ENCODE measurements at regions not wholly inside any gene's neighbourhood (a gene's known extent, or its start where the extent isn't known, plus 50 kb on each side); places are given as distances from the start of the nearest gene placed in this dataset.

DNA sequence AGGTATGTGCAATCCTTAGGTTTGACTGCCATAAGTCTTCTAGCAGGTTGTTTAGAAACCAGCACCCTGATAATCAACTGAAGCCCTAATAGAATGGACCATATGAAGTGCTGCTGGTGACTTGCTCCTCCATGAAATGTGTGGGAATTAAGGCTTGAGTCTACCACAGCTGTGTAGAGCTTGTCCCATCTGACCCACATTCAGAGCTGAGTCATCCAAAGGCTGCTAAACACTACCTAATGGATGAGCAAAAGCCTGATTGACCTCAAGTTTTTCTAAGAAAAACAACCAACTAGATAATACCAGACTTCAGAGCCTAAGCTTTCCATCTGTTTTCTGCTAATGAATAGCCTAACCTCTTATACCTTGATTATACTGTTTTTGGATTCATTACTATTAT lies 120.3 kb upstream of the MOCS1 start:
- TF ChIP-seq, protein P1, sequence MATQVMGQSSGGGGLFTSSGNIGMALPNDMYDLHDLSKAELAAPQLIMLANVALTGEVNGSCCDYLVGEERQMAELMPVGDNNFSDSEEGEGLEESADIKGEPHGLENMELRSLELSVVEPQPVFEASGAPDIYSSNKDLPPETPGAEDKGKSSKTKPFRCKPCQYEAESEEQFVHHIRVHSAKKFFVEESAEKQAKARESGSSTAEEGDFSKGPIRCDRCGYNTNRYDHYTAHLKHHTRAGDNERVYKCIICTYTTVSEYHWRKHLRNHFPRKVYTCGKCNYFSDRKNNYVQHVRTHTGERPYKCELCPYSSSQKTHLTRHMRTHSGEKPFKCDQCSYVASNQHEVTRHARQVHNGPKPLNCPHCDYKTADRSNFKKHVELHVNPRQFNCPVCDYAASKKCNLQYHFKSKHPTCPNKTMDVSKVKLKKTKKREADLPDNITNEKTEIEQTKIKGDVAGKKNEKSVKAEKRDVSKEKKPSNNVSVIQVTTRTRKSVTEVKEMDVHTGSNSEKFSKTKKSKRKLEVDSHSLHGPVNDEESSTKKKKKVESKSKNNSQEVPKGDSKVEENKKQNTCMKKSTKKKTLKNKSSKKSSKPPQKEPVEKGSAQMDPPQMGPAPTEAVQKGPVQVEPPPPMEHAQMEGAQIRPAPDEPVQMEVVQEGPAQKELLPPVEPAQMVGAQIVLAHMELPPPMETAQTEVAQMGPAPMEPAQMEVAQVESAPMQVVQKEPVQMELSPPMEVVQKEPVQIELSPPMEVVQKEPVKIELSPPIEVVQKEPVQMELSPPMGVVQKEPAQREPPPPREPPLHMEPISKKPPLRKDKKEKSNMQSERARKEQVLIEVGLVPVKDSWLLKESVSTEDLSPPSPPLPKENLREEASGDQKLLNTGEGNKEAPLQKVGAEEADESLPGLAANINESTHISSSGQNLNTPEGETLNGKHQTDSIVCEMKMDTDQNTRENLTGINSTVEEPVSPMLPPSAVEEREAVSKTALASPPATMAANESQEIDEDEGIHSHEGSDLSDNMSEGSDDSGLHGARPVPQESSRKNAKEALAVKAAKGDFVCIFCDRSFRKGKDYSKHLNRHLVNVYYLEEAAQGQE (IDR thresholded peaks at IDR 0.05; ENCODE audit: insufficient replicate concordance, low read depth): no peak
- TF ChIP-seq POLR2AphosphoS5 (IDR thresholded peaks at IDR 0.05; ENCODE audit: low read depth) (no peak), GABPA (IDR thresholded peaks at IDR 0.05; ENCODE audit: low read depth) (no peak), SPI1 (IDR thresholded peaks at IDR 0.05; ENCODE audit: borderline replicate concordance, low read depth) (no peak)
- TF ChIP-seq, protein P2, sequence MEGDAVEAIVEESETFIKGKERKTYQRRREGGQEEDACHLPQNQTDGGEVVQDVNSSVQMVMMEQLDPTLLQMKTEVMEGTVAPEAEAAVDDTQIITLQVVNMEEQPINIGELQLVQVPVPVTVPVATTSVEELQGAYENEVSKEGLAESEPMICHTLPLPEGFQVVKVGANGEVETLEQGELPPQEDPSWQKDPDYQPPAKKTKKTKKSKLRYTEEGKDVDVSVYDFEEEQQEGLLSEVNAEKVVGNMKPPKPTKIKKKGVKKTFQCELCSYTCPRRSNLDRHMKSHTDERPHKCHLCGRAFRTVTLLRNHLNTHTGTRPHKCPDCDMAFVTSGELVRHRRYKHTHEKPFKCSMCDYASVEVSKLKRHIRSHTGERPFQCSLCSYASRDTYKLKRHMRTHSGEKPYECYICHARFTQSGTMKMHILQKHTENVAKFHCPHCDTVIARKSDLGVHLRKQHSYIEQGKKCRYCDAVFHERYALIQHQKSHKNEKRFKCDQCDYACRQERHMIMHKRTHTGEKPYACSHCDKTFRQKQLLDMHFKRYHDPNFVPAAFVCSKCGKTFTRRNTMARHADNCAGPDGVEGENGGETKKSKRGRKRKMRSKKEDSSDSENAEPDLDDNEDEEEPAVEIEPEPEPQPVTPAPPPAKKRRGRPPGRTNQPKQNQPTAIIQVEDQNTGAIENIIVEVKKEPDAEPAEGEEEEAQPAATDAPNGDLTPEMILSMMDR (IDR thresholded peaks at IDR 0.05; ENCODE audit: insufficient read depth, low read length): no peak
- no peak overlapping the region for H3K4me3 ChIP-seq (replicated peaks; ENCODE audit: insufficient read depth, low read length)
- no peak overlapping the region for H3K27ac ChIP-seq (replicated peaks)
- no peaks in the 10 kb centered on the region for H3K27me3 ChIP-seq (ENCODE audit: insufficient read depth, poor library complexity, severe bottlenecking)
- DNase-seq (ENCODE audit: low read depth in 1 of 2, low spot score in 1 of 2): no peak

DNA sequence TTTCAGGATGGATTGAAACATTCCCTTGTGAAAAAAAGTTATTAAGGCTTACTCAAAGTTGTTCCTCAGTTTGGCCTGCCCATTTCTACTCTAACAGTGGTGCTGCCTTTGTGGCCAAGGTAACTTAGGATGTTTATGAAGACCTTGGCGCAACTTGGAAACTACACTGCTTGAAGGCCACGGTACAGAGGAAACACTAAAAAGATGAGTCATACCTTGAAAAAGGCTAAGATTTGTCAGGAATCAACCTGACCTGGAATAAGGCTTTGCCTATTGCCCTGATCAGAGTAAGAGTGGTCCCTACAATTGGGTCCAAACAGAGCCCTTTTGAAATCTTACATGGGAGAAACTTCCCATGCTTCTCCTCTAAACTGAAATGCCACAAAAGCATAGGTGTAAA lies 119.9 kb upstream of the MOCS1 start:
- TF ChIP-seq GABPA (IDR thresholded peaks at IDR 0.05; ENCODE audit: low read depth): no peak
- no peak for TF ChIP-seq SPI1 (IDR thresholded peaks at IDR 0.05; ENCODE audit: borderline replicate concordance, low read depth)
- TF ChIP-seq, protein P1 (IDR thresholded peaks at IDR 0.05; ENCODE audit: insufficient replicate concordance, low read depth): no peak
- TF ChIP-seq, protein P2 (IDR thresholded peaks at IDR 0.05; ENCODE audit: insufficient read depth, low read length): no peak
- TF ChIP-seq POLR2AphosphoS5 (IDR thresholded peaks at IDR 0.05; ENCODE audit: low read depth): no peak
- Histone ChIP-seq H3K27ac (replicated peaks) (no peak overlapping the region), H3K4me3 (replicated peaks; ENCODE audit: insufficient read depth, low read length) (no peak overlapping the region), H3K27me3 (ENCODE audit: insufficient read depth, poor library complexity, severe bottlenecking) (no peaks in the 10 kb centered on the region)
- no peak for DNase-seq (ENCODE audit: low read depth in 1 of 2, low spot score in 1 of 2)

DNA sequence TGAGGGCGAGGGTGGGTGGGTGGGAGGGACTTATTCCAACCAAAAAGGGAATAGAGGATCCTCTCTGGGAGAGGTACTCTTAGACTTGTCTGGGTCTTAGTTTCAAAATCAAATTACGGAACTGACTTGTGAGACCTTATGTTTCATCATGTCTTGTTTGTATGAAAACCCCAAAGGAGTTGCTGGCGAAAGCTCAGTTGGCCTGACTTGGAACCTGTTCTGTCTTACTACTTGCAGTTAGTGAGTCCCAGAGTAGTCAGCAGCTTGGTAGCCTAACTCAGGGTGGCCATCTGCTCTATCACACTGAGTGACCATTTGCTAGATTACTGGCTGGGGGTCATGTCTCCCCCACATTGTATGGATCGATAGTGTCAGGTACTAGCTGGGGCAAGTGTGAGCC lies 114.9 kb upstream of the MOCS1 start:
- no peak overlapping the region for H3K4me3 ChIP-seq (replicated peaks; ENCODE audit: insufficient read depth, low read length)
- no peaks in the 10 kb centered on the region for H3K27me3 ChIP-seq (ENCODE audit: insufficient read depth, poor library complexity, severe bottlenecking)
- H3K27ac ChIP-seq (replicated peaks): no peak overlapping the region
- TF ChIP-seq, protein P2 (IDR thresholded peaks at IDR 0.05; ENCODE audit: insufficient read depth, low read length): no peak
- TF ChIP-seq SPI1 (IDR thresholded peaks at IDR 0.05; ENCODE audit: borderline replicate concordance, low read depth) (no peak), POLR2AphosphoS5 (IDR thresholded peaks at IDR 0.05; ENCODE audit: low read depth) (no peak), GABPA (IDR thresholded peaks at IDR 0.05; ENCODE audit: low read depth) (no peak)
- TF ChIP-seq, protein P1 (IDR thresholded peaks at IDR 0.05; ENCODE audit: insufficient replicate concordance, low read depth): no peak
- no peak for DNase-seq (ENCODE audit: low read depth in 1 of 2, low spot score in 1 of 2)

Data from HL-60 (cell line).